ENCODE measurements at regions not wholly inside any gene's neighbourhood (a gene's known extent, or its start where the extent isn't known, plus 50 kb on each side); places are given as distances from the start of the nearest gene placed in this dataset.
"Not testable (repeated sequence)": the region's sequence is repeated elsewhere in the genome, so short reads cannot be mapped to it uniquely, and the experiment has no call there.

DNA sequence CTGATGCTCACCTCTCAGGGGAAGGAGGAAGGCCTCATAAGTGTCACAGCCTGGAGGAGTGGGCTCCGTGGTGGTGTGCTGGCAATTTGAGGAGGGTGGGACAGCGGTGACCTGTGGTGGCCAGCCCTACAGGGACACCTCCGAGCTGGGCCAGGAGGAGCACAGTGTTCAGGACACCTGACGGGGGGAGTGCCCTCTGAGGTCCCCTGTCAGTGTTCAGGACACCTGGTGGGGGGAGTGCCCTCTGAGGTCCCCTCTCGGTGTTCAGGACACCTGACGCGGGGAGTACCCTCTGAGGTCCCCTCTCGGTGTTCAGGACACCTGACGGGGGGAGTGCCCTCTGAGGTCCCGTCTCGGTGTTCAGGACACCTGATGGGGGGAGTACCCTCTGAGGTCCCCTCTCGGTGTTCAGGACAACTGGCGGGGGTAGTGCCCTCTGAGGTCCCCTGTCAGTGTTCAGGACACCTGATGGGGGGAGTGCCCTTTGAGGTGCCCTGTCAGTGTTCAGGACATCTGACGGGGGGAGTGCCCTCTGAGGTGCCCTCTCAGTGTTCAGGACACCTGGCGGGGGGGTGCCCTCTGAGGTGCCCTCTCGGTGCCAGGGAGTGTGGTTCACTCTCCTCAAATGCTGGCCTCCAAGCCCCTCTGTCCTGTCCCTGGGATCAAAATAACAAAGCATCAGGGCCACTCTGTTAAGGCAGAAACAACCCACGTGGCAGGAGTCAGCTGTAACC, 73.4 kb upstream of the ZNF469 start:
- no peak for DNase-seq

DNA sequence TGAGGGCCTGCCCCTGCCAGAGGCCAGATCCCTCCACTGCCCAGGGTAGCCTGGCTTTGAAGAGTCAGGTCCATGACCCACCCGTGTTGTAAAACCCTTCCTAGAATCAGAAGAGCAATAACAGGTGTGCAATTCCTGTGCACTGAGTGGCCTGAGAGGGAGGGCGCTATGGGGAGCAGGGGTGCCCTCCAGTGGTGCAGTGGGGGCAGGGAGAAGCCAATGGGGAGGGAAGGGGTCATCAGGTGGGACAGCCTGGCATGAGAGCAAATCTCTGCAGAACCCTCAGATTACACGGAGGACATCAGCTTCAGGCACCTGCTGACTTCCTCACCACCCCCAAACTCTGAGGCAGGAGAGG, 72.9 kb upstream of the ZNF469 start:
- no peak for DNase-seq

DNA sequence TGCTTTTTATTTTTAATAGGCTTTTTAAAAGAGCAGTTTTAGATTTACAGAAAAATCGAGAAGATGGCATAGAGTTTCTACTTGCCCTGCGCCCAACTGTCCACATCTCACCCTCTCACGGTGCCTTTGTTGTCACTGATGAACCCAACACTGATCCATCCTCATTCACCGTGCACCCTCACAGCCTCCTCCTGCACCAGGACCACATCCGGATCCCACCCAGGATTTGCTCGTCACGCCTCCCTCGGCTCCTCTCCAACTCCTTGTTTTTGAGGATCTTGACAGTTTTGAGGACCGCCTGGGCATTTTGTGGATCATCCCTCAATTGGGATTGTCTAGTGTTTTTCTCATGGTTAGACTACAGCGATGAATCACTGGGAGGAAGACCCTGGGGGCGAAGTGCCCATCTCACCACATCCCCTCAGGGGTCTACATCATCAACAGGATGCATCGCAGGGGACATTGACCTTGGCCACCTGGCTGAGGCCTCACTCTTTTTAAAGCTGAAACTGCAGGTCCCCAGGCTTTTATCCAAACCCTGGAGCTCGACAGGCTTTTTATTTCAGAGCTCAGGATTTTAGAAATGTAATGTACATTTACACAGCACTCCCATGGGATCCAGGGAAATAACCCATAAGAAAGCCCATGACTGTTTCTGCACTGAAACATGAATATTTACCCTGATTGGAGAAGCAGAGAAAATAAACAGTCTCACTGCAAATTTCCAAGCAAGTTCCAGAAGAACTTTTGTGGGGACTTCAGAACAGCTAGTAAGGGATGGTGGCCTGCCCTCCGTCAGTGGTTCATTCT, 71.8 kb upstream of the ZNF469 start:
- DNase-seq = no peak

DNA sequence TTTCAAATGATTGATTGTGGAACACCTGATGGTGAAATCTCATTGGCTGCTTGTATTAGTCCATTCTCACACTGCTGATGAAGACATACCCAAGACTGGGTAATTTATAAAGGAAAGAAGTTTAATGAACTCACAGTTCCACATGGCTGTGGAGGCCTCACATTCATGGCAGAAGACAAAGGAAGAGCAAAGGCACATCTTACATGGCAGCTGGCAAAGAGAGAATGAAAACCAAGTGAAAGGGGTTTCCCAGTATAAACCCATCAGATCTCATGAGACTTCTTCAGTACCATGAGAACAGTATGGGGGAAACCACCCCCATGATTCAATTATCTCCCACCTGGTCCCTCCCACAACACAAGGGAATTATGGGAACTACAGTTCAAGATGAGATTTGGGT, 70.9 kb upstream of the ZNF469 start:
- not testable (repeated sequence) for DNase-seq

DNA sequence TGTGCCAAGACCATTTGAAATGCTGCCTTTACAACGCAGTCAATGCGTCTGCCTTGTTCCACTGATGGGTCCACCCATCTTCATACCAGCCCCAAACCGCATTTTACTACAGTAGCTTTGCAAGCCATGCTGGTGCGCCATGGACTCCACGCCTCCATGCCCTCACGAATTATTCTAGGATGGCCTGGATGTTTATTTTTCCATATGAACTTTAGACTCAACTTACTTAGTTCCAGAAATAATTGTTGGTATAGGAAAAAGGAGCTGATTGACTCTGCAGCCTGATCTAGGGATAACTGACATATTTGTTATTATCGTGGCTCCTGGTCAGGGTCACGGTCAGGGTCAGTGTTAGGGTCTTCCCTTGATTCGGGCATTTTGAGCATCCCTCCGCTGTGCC, 70.0 kb upstream of the ZNF469 start:
- DNase-seq = no peak

DNA sequence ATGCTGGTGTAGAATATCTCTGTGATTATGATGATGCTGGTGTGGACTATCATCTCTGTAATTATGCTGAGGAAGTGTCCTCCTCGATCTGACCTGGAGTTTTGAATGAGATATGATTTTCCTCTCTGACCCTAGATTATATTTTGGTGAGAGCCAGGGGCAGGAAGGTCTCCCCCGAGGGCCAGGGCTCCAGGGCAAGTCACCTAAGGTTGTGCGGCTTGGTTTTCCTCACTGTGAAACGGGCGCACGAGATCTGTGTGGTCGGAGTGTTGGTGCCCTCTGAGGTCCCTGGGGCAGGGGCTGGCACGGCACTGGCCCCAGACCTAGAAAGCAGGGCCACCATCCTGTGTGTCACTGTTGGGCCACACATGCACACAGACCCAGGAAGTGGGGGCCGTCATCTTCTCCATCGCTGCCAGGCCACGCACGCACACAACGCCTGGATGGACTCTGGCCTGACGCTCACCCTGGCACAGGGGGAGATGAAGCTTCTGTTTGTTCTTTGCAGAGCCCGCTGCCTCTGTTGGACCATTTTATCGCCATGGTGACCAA, 67.7 kb upstream of the ZNF469 start:
- no peak for DNase-seq

DNA sequence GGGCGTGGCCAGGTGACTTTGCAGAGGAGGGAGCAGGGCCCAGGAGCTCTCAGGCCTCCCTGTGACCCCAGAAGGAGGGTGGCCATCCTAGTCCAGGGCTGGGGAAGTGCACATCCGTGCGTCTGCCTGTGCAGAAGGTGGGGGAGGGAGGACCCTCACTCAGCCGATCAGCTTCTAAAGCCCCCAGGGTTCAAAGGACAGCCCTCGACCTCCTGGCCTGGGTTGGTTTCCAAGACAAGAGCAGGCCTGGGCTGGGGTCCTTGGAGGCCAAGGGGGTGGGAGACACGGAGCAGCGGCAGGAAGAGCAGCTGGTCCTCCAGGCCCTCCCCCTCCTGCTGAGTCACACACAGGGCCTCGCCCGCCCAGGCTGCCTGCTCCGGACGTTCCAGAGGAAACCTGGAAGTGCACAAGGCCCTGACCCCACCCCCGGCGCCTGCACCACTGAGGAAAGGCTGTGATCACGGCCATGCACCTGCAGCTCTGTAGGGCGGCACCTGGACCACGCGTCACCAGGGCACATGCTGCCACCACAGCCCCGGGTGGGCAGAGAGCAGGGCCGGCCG, 67.1 kb upstream of the ZNF469 start:
- DNase-seq = no peak

DNA sequence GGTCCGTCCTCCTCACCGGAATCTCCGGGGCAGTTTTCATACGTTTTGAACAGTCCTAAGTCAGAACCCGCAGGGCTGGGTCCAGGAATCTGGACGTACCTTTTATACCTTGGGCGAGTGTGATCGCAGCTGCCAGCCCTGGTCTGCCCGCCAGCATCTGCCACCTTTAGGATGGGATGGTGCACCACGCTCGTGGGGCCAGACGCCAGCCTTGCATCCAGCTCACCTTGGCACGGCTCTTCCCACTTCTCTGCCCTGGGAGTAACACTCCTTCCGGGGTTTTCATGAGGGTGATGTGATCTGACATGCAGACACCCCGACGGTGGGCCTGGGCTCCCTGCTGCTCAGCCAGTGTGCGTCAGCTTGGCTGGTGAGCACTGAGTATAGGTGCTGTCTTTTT, 66.6 kb upstream of the ZNF469 start:
- no peak for DNase-seq

DNA sequence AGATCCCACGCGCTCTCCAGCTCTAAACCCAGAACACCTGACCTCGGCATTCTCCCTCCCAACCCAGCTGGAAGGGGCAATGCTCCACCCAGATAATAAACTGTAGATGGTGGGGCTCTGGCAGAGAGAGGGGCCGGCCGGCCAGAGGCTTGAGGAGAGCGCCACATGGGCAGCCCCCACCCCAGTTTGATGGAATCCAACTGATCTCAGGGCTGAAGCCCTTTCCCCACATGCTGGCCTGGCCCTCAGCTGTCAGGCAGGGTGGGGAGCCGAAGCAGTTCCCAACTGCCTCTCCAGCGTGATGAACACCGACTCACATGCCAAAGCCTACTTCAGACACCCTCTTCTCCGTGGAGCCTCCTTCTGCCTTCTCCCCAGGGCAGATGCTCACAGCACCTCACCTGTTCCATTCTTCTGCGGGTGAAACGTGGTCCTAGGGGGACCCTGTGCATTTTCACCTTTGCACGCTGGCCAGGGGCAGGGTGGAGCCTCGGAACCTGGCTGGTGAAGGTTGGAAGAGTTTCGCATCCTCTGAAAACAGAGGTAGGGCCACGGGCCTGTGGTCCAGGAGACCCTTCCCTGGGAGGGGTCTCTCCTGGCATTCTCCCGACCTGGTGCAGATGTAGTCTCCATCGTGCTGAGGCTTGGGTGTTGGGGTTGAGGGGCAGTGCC, 65.7 kb upstream of the ZNF469 start:
- no peak for DNase-seq

DNA sequence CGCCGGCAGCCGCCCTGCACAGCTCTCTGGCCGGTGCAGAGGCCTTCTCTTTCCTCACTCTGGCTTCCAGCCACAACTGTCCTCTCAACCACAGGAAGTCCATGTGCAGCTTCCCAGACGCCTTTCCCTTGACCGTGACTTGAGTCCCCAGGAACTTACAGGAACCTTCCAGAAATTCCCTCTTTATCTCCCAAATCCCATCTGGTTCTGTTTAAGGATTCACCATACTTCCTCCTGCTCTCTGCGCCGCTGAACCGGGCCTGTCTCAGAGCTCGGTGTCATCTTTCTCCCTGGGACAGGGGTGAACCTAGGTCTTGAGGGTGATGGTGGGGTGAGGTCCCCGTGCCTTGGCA, 65.2 kb upstream of the ZNF469 start:
- no peak for DNase-seq

DNA sequence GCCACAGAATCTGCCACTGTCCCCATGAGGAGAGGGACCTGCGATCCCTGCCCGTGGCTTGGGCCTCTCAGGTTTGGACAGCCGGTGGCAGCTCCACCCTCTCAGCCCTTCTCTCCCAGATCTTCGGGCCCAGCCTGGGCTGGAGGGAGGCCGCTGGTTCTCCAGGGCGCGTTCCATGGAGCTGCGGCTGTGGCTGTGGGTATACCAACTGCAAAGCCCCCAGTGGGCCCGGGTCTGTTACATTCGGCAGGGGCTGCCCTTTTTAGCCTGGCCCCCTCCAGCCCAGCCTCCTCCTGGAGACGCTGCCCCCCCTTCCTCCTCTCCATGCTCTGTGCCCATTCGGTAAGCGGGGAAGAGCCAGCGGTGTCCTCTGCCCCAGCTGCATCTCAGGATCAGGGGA, 64.7 kb upstream of the ZNF469 start:
- no peak for DNase-seq

DNA sequence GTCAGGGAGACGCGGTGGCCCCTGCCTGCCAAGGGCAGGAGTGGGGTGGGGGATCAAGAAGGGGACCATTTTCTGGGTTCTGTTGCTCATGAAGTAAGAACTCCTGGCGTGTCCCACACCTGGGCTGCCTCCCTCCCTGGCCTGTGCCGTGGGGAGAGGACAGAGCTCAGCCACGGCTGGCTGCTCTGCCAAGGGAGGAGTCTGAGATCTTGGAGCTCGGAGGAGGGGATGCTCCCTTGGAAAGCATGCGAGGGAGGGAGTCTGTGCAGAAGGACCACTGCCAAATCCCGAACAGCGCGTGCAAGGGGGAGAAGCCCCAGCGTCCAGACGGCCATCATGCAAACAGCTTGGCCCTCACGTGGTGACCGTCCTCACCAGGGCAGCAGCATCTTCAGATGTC, 64.2 kb upstream of the ZNF469 start:
- DNase-seq = no peak

DNA sequence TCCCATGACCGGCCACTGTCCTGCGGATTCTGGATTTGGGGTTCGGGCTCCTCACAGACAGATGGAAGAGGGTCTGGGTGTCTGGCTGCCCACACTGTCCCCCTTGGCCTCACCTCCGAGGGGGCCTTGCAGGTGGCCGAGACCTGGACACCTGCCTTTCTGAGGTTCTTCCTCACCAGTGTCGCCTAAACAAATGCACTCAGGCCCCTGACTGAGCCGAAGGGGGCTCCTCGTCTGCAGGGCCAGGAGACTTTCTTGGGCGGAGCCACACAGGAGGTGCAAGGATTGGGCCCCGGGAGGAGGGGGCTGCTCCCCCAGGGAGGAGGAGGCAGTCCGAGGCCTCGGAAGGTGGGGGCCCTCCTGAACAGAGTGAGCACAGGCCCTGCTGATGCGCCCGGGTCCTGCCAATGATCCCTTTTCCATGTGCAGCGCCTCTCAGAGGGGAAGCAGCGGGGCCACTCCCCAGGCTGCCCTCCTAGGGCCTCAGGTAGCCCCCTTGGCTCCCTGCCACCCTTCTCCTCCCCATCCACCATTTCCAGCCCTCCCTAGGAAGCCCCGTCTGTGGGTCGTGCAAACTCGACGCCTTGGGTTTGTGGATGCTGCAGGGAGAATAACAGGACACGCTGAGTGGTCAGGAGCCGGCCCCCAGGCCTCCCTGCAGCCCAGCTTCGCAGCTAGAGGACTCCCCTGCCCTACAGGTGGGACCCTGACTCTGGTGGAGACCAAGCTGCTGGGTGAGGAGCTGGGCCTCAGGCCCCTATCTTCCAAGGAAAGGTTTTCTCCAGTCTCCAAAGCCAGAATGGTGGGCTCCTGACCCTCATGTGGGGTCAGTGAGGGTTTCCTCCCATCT, 63.4 kb upstream of the ZNF469 start:
- DNase-seq = no peak

DNA sequence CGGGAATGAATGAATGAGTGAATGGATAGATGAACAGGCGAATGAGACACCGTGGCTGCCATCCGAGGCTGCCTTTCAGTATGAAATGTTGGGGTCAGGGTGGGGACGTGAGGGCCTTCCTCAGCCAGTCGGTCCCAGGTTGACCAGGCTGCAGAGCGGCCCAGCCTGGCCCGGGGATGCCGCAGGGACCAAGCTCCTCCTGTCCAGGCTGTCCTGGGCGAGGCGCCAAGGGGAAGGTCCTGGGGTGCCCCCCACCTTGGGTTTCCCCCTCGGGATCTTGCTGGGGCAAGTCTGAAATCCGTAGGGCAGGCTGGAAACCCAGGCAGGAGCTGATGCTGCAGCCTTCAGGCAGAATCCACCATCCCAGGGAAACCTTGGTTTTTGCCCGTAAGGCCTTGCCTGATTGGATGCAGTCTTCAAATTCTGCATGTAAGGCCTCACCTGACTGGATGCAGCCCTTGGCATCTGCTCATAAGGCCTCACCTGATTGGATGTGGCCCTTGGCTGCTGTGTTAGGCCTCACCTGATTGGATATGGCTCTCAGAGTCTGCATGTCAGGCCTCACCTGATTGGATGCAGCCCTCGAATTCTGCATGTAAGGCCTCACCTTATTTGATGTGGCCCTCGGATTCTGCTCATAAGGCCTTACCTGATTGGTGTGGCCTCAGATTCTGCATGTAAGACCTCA, 61.7 kb upstream of the ZNF469 start:
- peak; percentile 19 for DNase-seq

DNA sequence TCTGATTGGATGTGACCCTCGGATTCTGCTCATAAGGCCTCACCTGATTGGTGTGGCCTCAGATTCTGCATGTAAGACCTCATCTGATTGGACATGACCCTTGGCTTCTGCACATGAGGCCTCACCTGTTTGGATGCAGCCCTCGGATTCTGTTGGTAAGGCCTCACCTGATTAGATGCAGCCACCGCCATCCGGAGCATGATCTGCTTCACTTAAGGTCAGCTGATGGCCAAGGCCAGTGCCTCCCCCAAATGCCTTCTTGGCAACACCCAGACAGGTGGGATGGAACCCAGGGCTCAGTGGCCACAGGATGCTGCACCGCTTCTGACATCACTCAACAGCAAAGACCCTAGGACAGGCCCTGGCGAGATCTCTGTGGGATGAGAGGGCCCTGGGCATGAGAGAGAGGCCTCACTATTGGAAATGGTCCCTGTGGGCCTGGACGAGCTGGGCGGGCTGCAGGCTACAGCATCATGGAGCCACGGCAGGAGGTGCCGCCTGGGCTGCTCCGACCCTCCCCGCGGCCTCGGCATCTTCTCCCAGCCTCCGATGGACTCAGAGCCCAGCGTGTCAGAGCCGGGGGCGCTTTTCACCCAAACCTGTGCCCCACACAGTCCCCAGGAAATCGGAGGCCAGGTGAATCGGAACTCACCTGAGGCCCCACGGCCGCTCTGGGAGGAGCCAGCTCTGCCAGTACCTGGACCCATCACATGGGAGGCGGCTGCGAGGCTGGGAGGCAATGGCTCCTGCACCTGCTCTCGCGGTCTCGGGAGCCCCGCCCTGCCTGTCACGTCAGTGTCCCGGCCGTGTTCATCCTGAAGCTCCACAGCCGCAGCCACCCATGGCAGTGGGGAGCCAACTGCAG, 60.9 kb upstream of the ZNF469 start:
- no peak for DNase-seq

DNA sequence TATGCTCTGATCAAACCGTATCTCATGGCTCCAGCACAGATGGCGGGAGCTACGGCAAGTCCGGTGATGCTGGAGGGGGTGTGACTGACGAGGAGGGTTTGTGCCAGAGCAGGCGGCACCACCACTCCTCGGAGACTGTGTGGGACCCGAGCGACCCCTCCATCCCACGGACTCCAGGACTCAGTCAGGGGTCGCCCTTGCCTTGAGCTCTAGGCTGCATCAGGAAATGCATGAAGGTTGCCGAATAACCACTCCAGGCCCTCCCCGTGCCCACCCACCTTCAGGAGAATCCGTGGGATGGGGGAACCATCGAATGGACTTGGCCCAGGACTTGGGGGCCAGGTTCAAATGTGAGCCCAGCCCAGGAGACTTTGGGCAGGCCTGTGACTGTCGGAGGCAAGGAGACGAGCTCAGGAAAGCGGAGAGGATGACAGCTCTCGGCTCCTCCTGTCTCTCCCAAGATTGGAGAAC, 60.2 kb upstream of the ZNF469 start:
- no peak for DNase-seq

DNA sequence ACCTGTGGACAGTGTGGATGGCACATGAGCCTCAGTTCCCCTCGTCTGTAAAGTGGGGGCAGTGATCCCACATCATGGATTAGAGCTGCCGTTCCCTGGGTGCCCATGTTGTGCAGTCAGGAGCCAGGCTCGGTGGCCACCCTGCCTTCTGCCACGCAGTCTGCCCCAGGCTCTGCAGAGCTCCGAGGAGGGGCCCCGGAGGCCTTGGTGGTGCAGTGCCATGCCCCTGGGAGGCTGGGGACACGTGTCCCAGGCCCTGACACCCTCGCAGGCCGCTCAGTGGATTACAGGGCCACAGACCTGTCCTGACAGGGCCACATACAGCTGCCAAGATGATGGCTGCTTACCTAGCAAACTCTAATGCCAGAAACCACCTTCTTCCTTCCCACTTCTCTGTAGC, 59.7 kb upstream of the ZNF469 start:
- no peak for DNase-seq

DNA sequence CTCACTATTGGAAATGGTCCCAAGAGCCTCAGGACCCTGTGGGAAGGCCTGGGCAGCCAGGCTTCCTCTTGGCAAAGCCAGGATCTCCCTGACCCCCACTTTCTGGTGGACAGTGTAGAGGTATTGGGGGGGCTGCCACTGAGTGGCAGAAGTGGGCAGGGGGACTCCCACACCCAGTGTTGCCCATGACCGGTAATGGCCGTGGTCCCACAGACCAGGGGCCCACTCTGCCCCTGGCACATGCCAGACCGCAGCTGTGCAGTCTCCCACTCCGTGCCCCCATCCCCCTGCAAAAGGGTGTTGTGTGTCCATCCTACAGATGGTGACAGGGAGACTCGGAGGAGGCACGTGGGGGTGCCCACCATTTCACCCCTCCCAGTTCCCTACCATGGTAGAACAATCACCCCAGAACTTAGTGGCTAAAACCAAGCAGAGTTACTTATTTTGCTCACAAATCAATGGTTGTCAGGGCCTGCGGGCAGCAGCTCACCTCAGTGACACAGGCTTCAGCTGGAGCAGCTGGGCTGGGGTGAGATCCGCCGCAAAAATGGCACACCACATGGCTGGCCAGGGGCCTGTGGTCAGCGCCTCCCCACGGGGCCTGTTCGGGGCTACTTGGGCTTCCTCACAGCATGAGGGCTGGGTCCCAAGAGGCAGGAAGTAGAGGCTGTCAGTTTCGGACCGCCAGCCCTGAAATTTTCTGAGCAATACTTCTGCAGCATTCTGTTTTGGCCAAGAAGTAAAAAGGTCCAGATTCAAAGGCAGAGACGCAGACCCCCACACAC, 59.0 kb upstream of the ZNF469 start:
- no peak for DNase-seq

DNA sequence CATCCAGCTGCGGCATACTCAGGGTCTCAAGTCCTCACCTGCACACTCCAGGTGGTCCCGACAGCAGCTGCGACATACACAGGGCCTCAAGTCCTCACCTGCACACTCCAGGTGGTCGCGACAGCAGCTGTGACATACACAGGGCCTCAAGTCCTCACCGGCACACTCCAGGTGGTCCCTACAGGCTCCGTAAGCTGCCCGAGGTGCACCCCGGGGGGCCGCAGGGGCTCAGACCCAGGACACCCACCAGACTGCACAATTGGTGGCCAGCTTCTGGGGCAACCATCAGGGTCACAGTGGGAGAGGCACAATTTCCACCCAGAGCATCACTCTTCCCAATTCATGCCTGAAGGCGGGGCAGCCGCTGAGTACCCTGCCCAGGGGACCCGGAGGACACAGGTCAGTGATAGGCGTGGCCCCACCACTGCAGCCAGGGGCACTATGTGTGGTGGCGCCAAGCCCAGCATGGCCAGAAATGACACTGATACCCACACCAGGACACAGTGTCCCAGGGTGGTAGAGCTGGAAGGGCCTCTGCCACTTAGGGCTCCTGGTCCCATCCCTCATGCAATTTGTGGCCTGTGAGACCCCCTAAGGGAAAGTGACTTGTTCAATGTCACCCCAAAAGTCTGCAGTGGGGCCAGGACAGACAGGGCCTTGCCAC, 57.5 kb upstream of the ZNF469 start:
- DNase-seq = no peak
